ENCODE measurements at regions not wholly inside any gene's neighbourhood (a gene's known extent, or its start where the extent isn't known, plus 50 kb on each side); places are given as distances from the start of the nearest gene placed in this dataset.

DNA sequence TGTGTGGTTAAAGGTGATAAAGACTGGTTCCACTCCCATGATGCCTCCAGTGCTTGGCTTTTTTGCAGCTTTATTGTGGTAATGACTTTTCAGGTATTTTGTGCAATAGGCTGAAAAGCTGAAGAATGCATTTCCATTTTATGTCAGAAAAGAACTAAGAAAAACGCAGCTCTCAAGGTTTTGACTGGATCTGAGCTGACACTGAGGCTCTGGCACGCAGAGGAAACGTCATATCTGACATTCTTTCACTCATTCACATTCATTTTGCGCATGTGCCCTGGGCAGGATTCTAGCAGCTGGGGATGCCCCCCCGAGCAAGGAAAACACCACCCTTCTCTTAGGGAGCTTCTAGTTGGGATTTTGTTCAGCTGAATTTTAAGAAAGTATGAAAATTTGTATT lies 408.5 kb upstream of the MKI67 start:
- intact Hi-C loops (cut with DNase I), result loop anchor here in 6 of 10 donors (5.0 to 10.0 kb wide), 3 partner anchors 210 to 272 kb away; no protein-coding TSS in a partner anchor
- TF ChIP-seq, protein P1, sequence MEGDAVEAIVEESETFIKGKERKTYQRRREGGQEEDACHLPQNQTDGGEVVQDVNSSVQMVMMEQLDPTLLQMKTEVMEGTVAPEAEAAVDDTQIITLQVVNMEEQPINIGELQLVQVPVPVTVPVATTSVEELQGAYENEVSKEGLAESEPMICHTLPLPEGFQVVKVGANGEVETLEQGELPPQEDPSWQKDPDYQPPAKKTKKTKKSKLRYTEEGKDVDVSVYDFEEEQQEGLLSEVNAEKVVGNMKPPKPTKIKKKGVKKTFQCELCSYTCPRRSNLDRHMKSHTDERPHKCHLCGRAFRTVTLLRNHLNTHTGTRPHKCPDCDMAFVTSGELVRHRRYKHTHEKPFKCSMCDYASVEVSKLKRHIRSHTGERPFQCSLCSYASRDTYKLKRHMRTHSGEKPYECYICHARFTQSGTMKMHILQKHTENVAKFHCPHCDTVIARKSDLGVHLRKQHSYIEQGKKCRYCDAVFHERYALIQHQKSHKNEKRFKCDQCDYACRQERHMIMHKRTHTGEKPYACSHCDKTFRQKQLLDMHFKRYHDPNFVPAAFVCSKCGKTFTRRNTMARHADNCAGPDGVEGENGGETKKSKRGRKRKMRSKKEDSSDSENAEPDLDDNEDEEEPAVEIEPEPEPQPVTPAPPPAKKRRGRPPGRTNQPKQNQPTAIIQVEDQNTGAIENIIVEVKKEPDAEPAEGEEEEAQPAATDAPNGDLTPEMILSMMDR (IDR thresholded peaks at IDR 0.05), result no peak
- TF ChIP-seq POLR2A (IDR thresholded peaks at IDR 0.05), result no peak
- no peak overlapping the region for H3K27ac ChIP-seq
- H3K4me1 ChIP-seq, result peaks cover 0 to 1% (median 0%) of the 10 kb centered on the region in 12 donors
- 65 to 76% (median 70%) methylated on average over 5 of the region's 5 CpGs for WGBS, 4 donors
- no peaks in the 10 kb centered on the region for H3K9me3 ChIP-seq
- DNase-seq (no peak), ATAC-seq (no peak)
- H3K36me3 ChIP-seq, result no peaks in the 10 kb centered on the region
- H3K4me3 ChIP-seq, result no peak overlapping the region
- peaks cover 0 to 53% (median 12%) of the 10 kb centered on the region in 9 donors for H3K27me3 ChIP-seq

GRCh38 chr10:128536259-128536658 lies 410.0 kb upstream of the MKI67 start:
- no peak for DNase-seq
- ATAC-seq, result no peak
- intact Hi-C loops (cut with DNase I), result loop anchor here in 1 of 10 donors (10.0 kb wide), 1 partner anchor 211 kb away; no protein-coding TSS in a partner anchor
- H3K9me3 ChIP-seq, result no peaks in the 10 kb centered on the region
- TF ChIP-seq, protein P1 (IDR thresholded peaks at IDR 0.05), result no peak
- TF ChIP-seq POLR2A (IDR thresholded peaks at IDR 0.05), result no peak
- no peak overlapping the region for H3K4me3 ChIP-seq
- H3K27me3 ChIP-seq, result peaks cover 0 to 66% (median 18%) of the 10 kb centered on the region in 9 donors
- peaks cover 0 to 13% (median 0%) of the 10 kb centered on the region in 12 donors for H3K4me1 ChIP-seq
- 58 to 68% (median 64%) methylated on average over 6 of the region's 6 CpGs for WGBS, 4 donors
- no peak overlapping the region for H3K27ac ChIP-seq
- no peaks in the 10 kb centered on the region for H3K36me3 ChIP-seq

GRCh38 chr10:128537834-128538330 lies 411.7 kb upstream of the MKI67 start:
- 69 to 78% (median 72%) methylated on average over 7 of the region's 7 CpGs for WGBS, 4 donors

DNA sequence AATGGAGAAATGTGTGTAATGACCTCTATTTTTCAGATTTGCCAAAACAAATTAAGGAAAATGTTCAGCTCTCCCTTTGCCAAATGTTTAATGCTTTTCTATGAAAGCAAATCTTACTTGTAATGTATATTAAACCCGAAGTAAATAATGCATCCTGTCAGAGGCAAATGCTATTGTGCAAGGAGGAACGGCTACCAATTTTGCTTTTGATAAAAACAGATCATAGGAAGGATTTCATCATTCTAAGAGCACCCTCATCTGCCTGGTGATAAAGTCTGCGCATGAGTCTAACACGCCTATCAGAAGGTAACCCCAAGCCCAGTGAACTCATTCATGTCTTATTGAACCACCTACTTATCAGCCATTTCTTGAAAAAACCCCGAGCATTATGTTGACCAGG lies 412.4 kb upstream of the MKI67 start:
- ATAC-seq (no peak), DNase-seq (no peak)
- H3K4me3 ChIP-seq, result no peak overlapping the region
- H3K4me1 ChIP-seq, result peaks cover 0 to 17% (median under 1%) of the 10 kb centered on the region in 12 donors
- no peaks in the 10 kb centered on the region for H3K36me3 ChIP-seq
- no peak for TF ChIP-seq POLR2A (IDR thresholded peaks at IDR 0.05)
- TF ChIP-seq, protein P1 (IDR thresholded peaks at IDR 0.05), result no peak
- H3K27ac ChIP-seq, result no peak overlapping the region
- intact Hi-C loops (cut with DNase I), result loop anchor here in 1 of 10 donors (10.0 kb wide), 1 partner anchor 214 kb away; no protein-coding TSS in a partner anchor
- no peaks in the 10 kb centered on the region for H3K9me3 ChIP-seq
- H3K27me3 ChIP-seq, result peaks cover 0 to 70% (median 18%) of the 10 kb centered on the region in 9 donors
- WGBS, 4 donors, result 86 to 88% (median 87%) methylated on average over 5 of the region's 5 CpGs

More at GRCh38 chr10:128537834-128538330, 411.7 kb upstream of the MKI67 start:
- Histone ChIP-seq H3K9me3 (no peaks in the 10 kb centered on the region), H3K36me3 (no peaks in the 10 kb centered on the region), H3K4me1 (peaks cover 0 to 17% (median under 1%) of the 10 kb centered on the region in 12 donors), H3K27ac (no peak overlapping the region), H3K4me3 (no peak overlapping the region), H3K27me3 (peaks cover 0 to 70% (median 18%) of the 10 kb centered on the region in 9 donors)
- no peak for TF ChIP-seq POLR2A (IDR thresholded peaks at IDR 0.05)
- TF ChIP-seq, protein P1 (IDR thresholded peaks at IDR 0.05), result no peak
- no peak for ATAC-seq
- intact Hi-C loops (cut with DNase I), result loop anchor here in 1 of 10 donors (10.0 kb wide), 1 partner anchor 213 kb away; no protein-coding TSS in a partner anchor
- no peak for DNase-seq
